AG04450 (cell line): ENCODE measurements at regions not wholly inside any gene's neighbourhood (a gene's known extent, or its start where the extent isn't known, plus 50 kb on each side); places are given as distances from the start of the nearest gene placed in this dataset.

Experiments used
- CTCF ChIA-PET: fragments of 300-600, 350-600 bp; formaldehyde crosslinking; extraction: SDS; loops from one replicate; lab custom pipeline; 2022; ENCODE audit warnings: antibody characterized with exemption, inconsistent platforms; lab: Charles Lee
- POLR2A ChIA-PET: fragments of 350-600 bp; formaldehyde crosslinking; extraction: SDS; loops from one replicate; lab custom pipeline; 2021; ENCODE audit warnings: antibody characterized with exemption, inconsistent platforms; lab: Yijun Ruan, JAX
- DNase-seq: peaks from one replicate; pipeline ENCODE4 v3.0.0-alpha.2; 2011; ENCODE audit warnings: low read depth, low spot score
- H3K27ac ChIP-seq: one replicate; pipeline ENCODE4 v1.5.1; 2012; ENCODE audit warnings: low read depth, low read length, control low read depth
- H3K27me3 ChIP-seq: one replicate; pipeline ENCODE4 v1.6.0; 2012; ENCODE audit warnings: low read length; ENCODE audit not compliant: control insufficient read depth, insufficient read depth
- H3K4me3 ChIP-seq: 2 replicates; pipeline ENCODE4 v1.5.1; 2011; ENCODE audit warnings: mild to moderate bottlenecking, low read depth, low read length, control low read depth
- H3K9me3 ChIP-seq: 2 replicates; pipeline ENCODE4 v1.5.1; 2012; ENCODE audit warnings: low read length; ENCODE audit not compliant: control insufficient read depth, insufficient read depth
- TF ChIP-seq, protein P1 (sequence below): IDR thresholded peaks from 2 replicates; pipeline ENCODE4 v1.5.1; 2011; ENCODE audit warnings: low read depth, low read length, control low read depth, inconsistent platforms

DNA sequence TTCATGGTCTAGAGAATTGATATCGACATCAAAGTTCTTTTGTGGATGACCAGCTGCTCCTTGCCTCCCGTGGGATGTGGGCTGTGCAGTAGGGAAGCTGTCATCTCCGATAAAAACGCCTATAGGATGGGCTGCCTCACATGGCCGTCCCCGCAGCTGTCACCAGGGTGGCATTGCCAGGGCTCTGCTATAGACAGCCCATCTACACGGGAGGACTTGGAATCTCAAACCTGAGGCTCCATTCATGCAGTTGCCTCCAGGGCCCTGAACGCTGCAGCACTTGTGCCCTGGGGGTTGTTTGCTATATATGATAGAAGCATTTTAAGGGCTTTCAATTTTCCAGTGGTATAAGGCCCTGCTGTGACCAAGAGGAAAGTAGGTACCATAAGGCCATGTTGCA is 183.1 kb downstream of the MYCN start:
- DNase-seq, result no peak
- H3K9me3 ChIP-seq, result peaks cover 51% of the 10 kb centered on the region
- POLR2A ChIA-PET, result no interaction called here
- TF ChIP-seq, protein P1, sequence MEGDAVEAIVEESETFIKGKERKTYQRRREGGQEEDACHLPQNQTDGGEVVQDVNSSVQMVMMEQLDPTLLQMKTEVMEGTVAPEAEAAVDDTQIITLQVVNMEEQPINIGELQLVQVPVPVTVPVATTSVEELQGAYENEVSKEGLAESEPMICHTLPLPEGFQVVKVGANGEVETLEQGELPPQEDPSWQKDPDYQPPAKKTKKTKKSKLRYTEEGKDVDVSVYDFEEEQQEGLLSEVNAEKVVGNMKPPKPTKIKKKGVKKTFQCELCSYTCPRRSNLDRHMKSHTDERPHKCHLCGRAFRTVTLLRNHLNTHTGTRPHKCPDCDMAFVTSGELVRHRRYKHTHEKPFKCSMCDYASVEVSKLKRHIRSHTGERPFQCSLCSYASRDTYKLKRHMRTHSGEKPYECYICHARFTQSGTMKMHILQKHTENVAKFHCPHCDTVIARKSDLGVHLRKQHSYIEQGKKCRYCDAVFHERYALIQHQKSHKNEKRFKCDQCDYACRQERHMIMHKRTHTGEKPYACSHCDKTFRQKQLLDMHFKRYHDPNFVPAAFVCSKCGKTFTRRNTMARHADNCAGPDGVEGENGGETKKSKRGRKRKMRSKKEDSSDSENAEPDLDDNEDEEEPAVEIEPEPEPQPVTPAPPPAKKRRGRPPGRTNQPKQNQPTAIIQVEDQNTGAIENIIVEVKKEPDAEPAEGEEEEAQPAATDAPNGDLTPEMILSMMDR, result no peak
- CTCF ChIA-PET, result no interaction called here
- H3K27me3 ChIP-seq, result no peaks in the 10 kb centered on the region
- H3K27ac ChIP-seq, result no peak overlapping the region
- H3K4me3 ChIP-seq, result no peak overlapping the region

GRCh38 chr2:16122556-16122955 is 182.2 kb downstream of the MYCN start:
- POLR2A ChIA-PET, result no interaction called here
- H3K9me3 ChIP-seq, result peaks cover 45% of the 10 kb centered on the region
- CTCF ChIA-PET, result no interaction called here
- no peaks in the 10 kb centered on the region for H3K27me3 ChIP-seq
- TF ChIP-seq, protein P1, result no peak
- DNase-seq, result no peak
- no peak overlapping the region for H3K27ac ChIP-seq
- no peak overlapping the region for H3K4me3 ChIP-seq

- TF ChIP-seq, protein P1, result no peak
- Histone ChIP-seq H3K27ac (no peak overlapping the region), H3K27me3 (no peaks in the 10 kb centered on the region), H3K4me3 (no peak overlapping the region), H3K9me3 (peaks cover 42% of the 10 kb centered on the region)
- ChIA-PET POLR2A (no interaction called here), CTCF (no interaction called here)
- no peak for DNase-seq
Measured at GRCh38 chr2:16121986-16122390, 181.6 kb downstream of the MYCN start.

DNA sequence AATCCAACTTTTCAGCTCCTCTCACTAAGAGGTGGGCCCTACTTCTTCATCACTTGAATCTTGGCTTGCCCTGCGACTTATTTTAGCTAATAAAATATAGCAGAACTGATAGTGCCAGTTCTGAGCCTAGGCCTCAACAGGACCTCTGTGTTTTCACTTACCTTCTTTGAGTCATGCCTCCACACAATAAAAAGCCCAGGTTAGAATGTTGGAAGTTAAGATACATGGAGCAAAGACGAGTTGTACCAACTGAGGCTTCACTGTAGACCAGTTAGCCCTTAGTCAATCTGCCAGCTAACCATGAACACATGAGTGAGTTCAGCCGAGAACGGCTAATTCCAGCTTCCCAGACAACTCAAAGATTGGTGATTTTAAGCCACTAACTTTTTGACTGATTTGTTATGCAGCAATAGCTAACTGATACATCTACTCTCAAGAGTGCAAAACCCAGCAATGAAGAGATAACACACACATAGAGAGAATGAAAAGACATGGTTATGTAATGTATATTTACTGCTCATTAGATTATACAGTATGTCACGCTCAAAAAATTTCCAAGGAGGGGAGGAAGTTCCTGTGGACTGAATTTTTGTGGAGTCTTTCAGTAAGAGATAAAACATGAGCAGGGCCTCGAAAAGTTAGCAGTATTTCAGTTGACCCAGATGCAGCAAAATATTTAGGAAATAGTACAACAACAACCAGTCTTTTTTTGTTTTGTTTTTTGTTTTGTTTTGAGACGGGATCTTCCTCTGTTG is 181.1 kb downstream of the MYCN start:
- DNase-seq, result no peak
- CTCF ChIA-PET, result no interaction called here
- TF ChIP-seq, protein P1, result no peak

DNA sequence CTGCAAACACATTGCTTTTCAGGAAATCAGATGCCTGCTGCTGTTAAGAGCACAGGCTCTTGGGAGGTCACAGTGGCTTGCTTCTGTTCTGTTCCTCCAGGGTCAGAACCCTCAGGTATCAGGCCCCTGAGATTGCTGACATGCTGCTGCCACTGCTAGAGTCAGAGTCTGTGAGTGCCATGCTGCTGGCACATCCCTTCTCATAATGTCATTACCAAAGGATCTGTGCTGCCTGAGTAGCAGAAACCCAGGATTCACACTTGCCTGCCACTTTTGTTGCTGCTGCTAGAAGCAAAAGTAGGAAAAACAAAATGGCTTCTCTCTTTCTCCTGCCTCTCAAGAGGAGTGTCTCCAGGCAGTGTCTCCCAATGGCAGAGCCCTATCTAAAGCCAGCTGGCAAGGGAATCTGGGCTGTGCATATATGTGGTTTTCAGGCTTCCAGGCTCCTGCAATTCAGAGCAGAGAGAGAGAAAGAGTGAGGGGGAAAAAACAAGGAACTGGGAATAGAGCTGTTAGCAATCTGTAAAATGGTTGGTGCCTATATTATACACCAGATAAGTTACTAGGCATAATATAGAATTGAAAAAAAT is 180.3 kb downstream of the MYCN start:
- DNase-seq, result no peak
- ChIA-PET CTCF (no interaction called here), POLR2A (no interaction called here)
- Histone ChIP-seq H3K27me3 (no peaks in the 10 kb centered on the region), H3K27ac (no peak overlapping the region), H3K9me3 (peaks cover 36% of the 10 kb centered on the region), H3K4me3 (no peak overlapping the region)
- TF ChIP-seq, protein P1, result no peak

More for the DNA sequence above, 181.1 kb downstream of the MYCN start:
- Histone ChIP-seq H3K4me3 (no peak overlapping the region), H3K9me3 (peaks cover 40% of the 10 kb centered on the region), H3K27ac (no peak overlapping the region), H3K27me3 (no peaks in the 10 kb centered on the region)
- POLR2A ChIA-PET, result no interaction called here
